ENCODE measurements at regions not wholly inside any gene's neighbourhood (a gene's known extent, or its start where the extent isn't known, plus 50 kb on each side); places are given as distances from the start of the nearest gene placed in this dataset.

DNA sequence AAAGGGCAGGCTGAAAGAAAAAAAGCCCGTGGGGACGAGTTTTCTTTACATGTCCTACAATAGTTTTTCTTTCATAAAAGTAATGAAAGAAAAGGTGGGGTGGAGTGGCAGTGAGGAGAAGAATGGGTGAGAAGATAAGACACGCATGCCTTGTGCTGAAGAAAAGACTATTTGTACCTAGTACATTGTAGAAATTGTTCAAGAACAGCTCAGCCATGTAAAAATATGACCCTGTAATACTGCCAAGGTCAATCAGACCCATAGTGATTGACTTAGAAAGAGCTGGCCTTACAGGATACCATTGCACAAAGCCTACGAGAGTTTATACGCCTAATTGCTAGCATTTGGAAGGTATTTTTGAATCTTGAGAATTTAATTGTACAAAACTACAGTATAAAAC lies 126.0 kb upstream of the NRIP1 start:
- TF ChIP-seq POLR2A (IDR thresholded peaks at IDR 0.05; ENCODE audit: low read depth, low read length), result no peak
- TF ChIP-seq TAF1 (IDR thresholded peaks at IDR 0.05; ENCODE audit: low read depth, low read length), result no peak
